SK-N-MC (cell line): ENCODE measurements at regions not wholly inside any gene's neighbourhood (a gene's known extent, or its start where the extent isn't known, plus 50 kb on each side); places are given as distances from the start of the nearest gene placed in this dataset.

ENCODE experiments used
- DNase-seq: peaks from one replicate; pipeline ENCODE4 v3.0.0-alpha.2; 2011; ENCODE audit warnings: low read depth, low spot score
- H3K27ac ChIP-seq: fragments of 200-600 bp; sonication (generic); 2 replicates; pipeline ENCODE4 v1.5.1; 2016; ENCODE audit warnings: mixed run types
- H3K36me3 ChIP-seq: fragments of 200-600 bp; sonication (generic); 2 replicates; pipeline ENCODE4 v1.6.1; 2017; ENCODE audit warnings: antibody characterized with exemption, low read length, mixed read lengths; ENCODE audit not compliant: insufficient read depth
- H3K4me3 ChIP-seq: fragments of 200-600 bp; sonication (generic); 2 replicates; pipeline ENCODE4 v1.5.1; 2016
- H3K9ac ChIP-seq: fragments of 200-600 bp; sonication (generic); 2 replicates; pipeline ENCODE4 v1.8.0; 2017; ENCODE audit warnings: mixed run types, mixed read lengths; ENCODE audit not compliant: insufficient read length
- H3K9me3 ChIP-seq: fragments of 200-600 bp; sonication (generic); 2 replicates; pipeline ENCODE4 v1.6.1; 2017; ENCODE audit warnings: low read depth, mild to moderate bottlenecking, antibody characterized with exemption, low read length, moderate library complexity, mixed read lengths
- EZH2 ChIP-seq: fragments of 200-600 bp; sonication (generic); IDR thresholded peaks from one replicate; pipeline ENCODE4 v1.6.1; 2017; ENCODE audit warnings: antibody characterized with exemption
- FOXP2 ChIP-seq: optimal IDR thresholded peaks from 2 replicates; pipeline ENCODE3; 2011; ENCODE audit warnings: mild to moderate bottlenecking, moderate library complexity; ENCODE audit not compliant: insufficient read depth; ENCODE audit errors: extremely low read length, control extremely low read depth
- POLR2AphosphoS5 ChIP-seq: IDR thresholded peaks from 2 replicates; pipeline ENCODE4 v1.6.1; 2012; ENCODE audit warnings: mild to moderate bottlenecking, low read depth, low read length, borderline replicate concordance

- Histone ChIP-seq H3K4me3 (no peak overlapping the region), H3K36me3 (no peaks in the 10 kb centered on the region), H3K27ac (no peak overlapping the region), H3K9me3 (no peaks in the 10 kb centered on the region), H3K9ac (no peak overlapping the region)
- TF ChIP-seq FOXP2 (no peak), POLR2AphosphoS5 (no peak), EZH2 (no peak)
- DNase-seq: no peak
Observed at GRCh38 chr9:117552811-117553210, 138.0 kb upstream of the ASTN2 start.

GRCh38 chr9:117551171-117551570 is 136.3 kb upstream of the ASTN2 start:
- no peak for TF ChIP-seq POLR2AphosphoS5
- no peak for TF ChIP-seq FOXP2
- Histone ChIP-seq H3K9ac (no peak overlapping the region), H3K4me3 (no peak overlapping the region), H3K36me3 (no peaks in the 10 kb centered on the region), H3K27ac (no peak overlapping the region), H3K9me3 (no peaks in the 10 kb centered on the region)
- no peak for DNase-seq

- H3K4me3 ChIP-seq: no peak overlapping the region
- TF ChIP-seq POLR2AphosphoS5 (no peak), EZH2 (no peak), FOXP2 (no peak)
- no peaks in the 10 kb centered on the region for H3K36me3 ChIP-seq
- H3K27ac ChIP-seq: no peak overlapping the region
- no peak for DNase-seq
- H3K9me3 ChIP-seq: no peaks in the 10 kb centered on the region
- no peak overlapping the region for H3K9ac ChIP-seq
Observed at GRCh38 chr9:117549444-117549843, 134.6 kb upstream of the ASTN2 start.

GRCh38 chr9:117548556-117548955 is 133.7 kb upstream of the ASTN2 start:
- no peaks in the 10 kb centered on the region for H3K36me3 ChIP-seq
- DNase-seq: no peak
- H3K27ac ChIP-seq: no peak overlapping the region
- no peak for TF ChIP-seq FOXP2
- TF ChIP-seq POLR2AphosphoS5: no peak
- TF ChIP-seq EZH2: no peak
- H3K9me3 ChIP-seq: no peaks in the 10 kb centered on the region
- H3K9ac ChIP-seq: no peak overlapping the region
- H3K4me3 ChIP-seq: no peak overlapping the region

- TF ChIP-seq EZH2 (no peak), POLR2AphosphoS5 (no peak), FOXP2 (no peak)
- no peaks in the 10 kb centered on the region for H3K36me3 ChIP-seq
- no peak overlapping the region for H3K9ac ChIP-seq
- no peak for DNase-seq
- no peaks in the 10 kb centered on the region for H3K9me3 ChIP-seq
- no peak overlapping the region for H3K4me3 ChIP-seq
- no peak overlapping the region for H3K27ac ChIP-seq
Observed at GRCh38 chr9:117547904-117548303, 133.0 kb upstream of the ASTN2 start.

- Histone ChIP-seq H3K36me3 (no peaks in the 10 kb centered on the region), H3K27ac (no peak overlapping the region), H3K4me3 (no peak overlapping the region), H3K9me3 (no peaks in the 10 kb centered on the region), H3K9ac (no peak overlapping the region)
- no peak for TF ChIP-seq FOXP2
- TF ChIP-seq EZH2: no peak
- no peak for TF ChIP-seq POLR2AphosphoS5
- DNase-seq: no peak
Observed at GRCh38 chr9:117546894-117547678, 132.2 kb upstream of the ASTN2 start.

- DNase-seq: no peak
- Histone ChIP-seq H3K4me3 (no peak overlapping the region), H3K27ac (no peak overlapping the region), H3K36me3 (no peaks in the 10 kb centered on the region), H3K9ac (no peak overlapping the region), H3K9me3 (no peaks in the 10 kb centered on the region)
- TF ChIP-seq POLR2AphosphoS5 (no peak), EZH2 (no peak), FOXP2 (no peak)
Observed at GRCh38 chr9:117545846-117546245, 131.0 kb upstream of the ASTN2 start.

GRCh38 chr9:117543089-117543488 is 128.2 kb upstream of the ASTN2 start:
- no peak overlapping the region for H3K27ac ChIP-seq
- no peaks in the 10 kb centered on the region for H3K36me3 ChIP-seq
- no peak overlapping the region for H3K4me3 ChIP-seq
- TF ChIP-seq POLR2AphosphoS5 (no peak), FOXP2 (no peak), EZH2 (no peak)
- H3K9me3 ChIP-seq: no peaks in the 10 kb centered on the region
- DNase-seq: no peak
- H3K9ac ChIP-seq: no peak overlapping the region

GRCh38 chr9:117542021-117542420 is 127.2 kb upstream of the ASTN2 start:
- Histone ChIP-seq H3K27ac (no peak overlapping the region), H3K36me3 (no peaks in the 10 kb centered on the region), H3K9ac (no peak overlapping the region), H3K9me3 (no peaks in the 10 kb centered on the region), H3K4me3 (no peak overlapping the region)
- DNase-seq: no peak
- TF ChIP-seq FOXP2: no peak
- no peak for TF ChIP-seq EZH2
- no peak for TF ChIP-seq POLR2AphosphoS5
